H1 (cell line): ENCODE measurements at regions not wholly inside any gene's neighbourhood (a gene's known extent, or its start where the extent isn't known, plus 50 kb on each side); places are given as distances from the start of the nearest gene placed in this dataset.

Source experiments
- CTCF ChIA-PET: fragments of 300-600 bp; sonication (Branson Sonifier 250); formaldehyde crosslinking; loops from one replicate; lab custom pipeline; 2021; ENCODE audit not compliant: partially characterized antibody; lab: Charles Lee
- POLR2A ChIA-PET: fragments of 300-600 bp; sonication (Branson Sonifier 250); formaldehyde crosslinking; loops from one replicate; lab custom pipeline; 2021; ENCODE audit warnings: inconsistent platforms; ENCODE audit not compliant: partially characterized antibody; lab: Charles Lee
- DNase-seq, 2 experiments: peaks; one replicate each; pipeline versions ENCODE4 v3.0.0 to v3.0.0-alpha.2; 2010 to 2022; ENCODE audit warnings: low spot score in 2 of 2, low read depth in 1 of 2, mixed read lengths in 1 of 2
- FAIRE-seq: peaks from 2 replicates; lab custom pipeline; 2011; peaks lifted over from hg19 to GRCh38; lab: Jason Lieb, UNC
- H2AFZ ChIP-seq: 2 replicates; pipeline ENCODE4 v1.8.1; 2012; ENCODE audit warnings: low read length, inconsistent platforms
- H2AK5ac ChIP-seq: 2 replicates; pipeline ENCODE4 v1.6.1; 2013; ENCODE audit warnings: low read depth, low read length
- H2BK120ac ChIP-seq: replicated peaks from 2 replicates; pipeline ENCODE3; 2013; ENCODE audit warnings: low read depth, low read length, inconsistent platforms
- H2BK12ac ChIP-seq: 2 replicates; pipeline ENCODE4 v1.6.1; 2013; ENCODE audit warnings: low read depth, low read length
- H2BK15ac ChIP-seq: 2 replicates; pipeline ENCODE4 v1.6.1; 2013; ENCODE audit warnings: low read length
- H2BK20ac ChIP-seq: 2 replicates; pipeline ENCODE4 v1.6.1; 2013; ENCODE audit warnings: low read length
- H2BK5ac ChIP-seq: 2 replicates; pipeline ENCODE4 v1.6.1; 2013; ENCODE audit warnings: low read depth, low read length
- H3K14ac ChIP-seq: 2 replicates; pipeline ENCODE4 v1.6.1; 2013; ENCODE audit warnings: inconsistent platforms; ENCODE audit not compliant: insufficient read length
- H3K18ac ChIP-seq: 2 replicates; pipeline ENCODE4 v1.6.1; 2013; ENCODE audit warnings: low read length; ENCODE audit errors: extremely low read depth
- H3K23ac ChIP-seq: 2 replicates; pipeline ENCODE4 v1.6.1; 2013; ENCODE audit warnings: inconsistent platforms; ENCODE audit not compliant: insufficient read length
- H3K23me2 ChIP-seq: 2 replicates; pipeline ENCODE4 v1.6.1; 2013; ENCODE audit warnings: low read depth, low read length
- H3K27ac ChIP-seq: 2 replicates; pipeline ENCODE4 v1.6.1; 2011; ENCODE audit warnings: low read depth, low read length, inconsistent platforms
- H3K27me3 ChIP-seq, 4 experiments: replicated peaks in 1 of 4; 1 replicate in 1 of 4; 2 replicates in 3 of 4; pipeline versions ENCODE4 v1.6.1 to v1.8.1; 2011 to 2013; ENCODE audit warnings: low read length in 3 of 4, mild to moderate bottlenecking in 3 of 4, inconsistent platforms in 2 of 4, mixed read lengths in 2 of 4, moderate library complexity in 1 of 4; ENCODE audit not compliant: control insufficient read depth in 3 of 4, insufficient read depth in 3 of 4; ENCODE audit errors: extremely low read depth in 1 of 4
- H3K36me3 ChIP-seq, 4 experiments: 2 replicates each; pipeline versions ENCODE4 v1.6.1 to v1.8.1; 2011 to 2013; ENCODE audit warnings: mild to moderate bottlenecking in 4 of 4, low read length in 3 of 4, moderate library complexity in 2 of 4, control low read depth in 1 of 4, inconsistent platforms in 1 of 4; ENCODE audit not compliant: insufficient read depth in 4 of 4, control insufficient read depth in 2 of 4
- H3K4ac ChIP-seq: replicated peaks from 2 replicates; pipeline ENCODE3; 2013; ENCODE audit warnings: low read length, low read depth, mixed read lengths, inconsistent platforms; ENCODE audit not compliant: insufficient read length
- H3K4me1 ChIP-seq, 4 experiments: replicated peaks in 1 of 4; 1 replicate in 1 of 4; 2 replicates in 3 of 4; pipeline versions ENCODE4 v1.6.1 to v1.8.1; 2011 to 2013; ENCODE audit warnings: low read length in 3 of 4, inconsistent platforms in 2 of 4, mixed read lengths in 1 of 4; ENCODE audit not compliant: insufficient read depth in 4 of 4, control insufficient read depth in 3 of 4
- H3K4me2 ChIP-seq, 2 experiments: 2 replicates each; pipeline versions ENCODE4 v1.6.1 to v1.8.1; 2011 to 2013; ENCODE audit warnings: low read depth in 2 of 2, low read length in 2 of 2, control low read depth in 1 of 2, inconsistent platforms in 1 of 2, mild to moderate bottlenecking in 1 of 2; ENCODE audit not compliant: insufficient read depth in 1 of 2
- H3K4me3 ChIP-seq, 4 experiments: fragments of 200-600, 300-600 bp in 1 of 4; sonication (generic), shearing (Covaris generic), sonication (Bioruptor Twin) in 1 of 4; 2 replicates each; pipeline versions ENCODE4 v1.5.1 to v1.8.1; 2011 to 2016; ENCODE audit warnings: low read length in 4 of 4, low read depth in 3 of 4, control low read depth in 2 of 4, inconsistent platforms in 2 of 4, mild to moderate bottlenecking in 2 of 4, mixed read lengths in 1 of 4, moderate library complexity in 1 of 4; ENCODE audit not compliant: insufficient read depth in 2 of 4; ENCODE audit errors: extremely low read depth in 1 of 4
- H3K56ac ChIP-seq: replicated peaks from 2 replicates; pipeline ENCODE3; 2013; ENCODE audit warnings: low read depth, mild to moderate bottlenecking, mixed read lengths, low read length, inconsistent platforms; ENCODE audit not compliant: insufficient read length
- H3K79me1 ChIP-seq: 2 replicates; pipeline ENCODE4 v1.6.1; 2013; ENCODE audit warnings: low read depth, low read length, control low read depth
- H3K79me2 ChIP-seq, 2 experiments: 2 replicates each; pipeline versions ENCODE4 v1.6.1 to v1.8.1; 2012 to 2013; ENCODE audit warnings: low read length in 2 of 2, mild to moderate bottlenecking in 2 of 2, inconsistent platforms in 1 of 2; ENCODE audit not compliant: insufficient read depth in 2 of 2, control insufficient read depth in 1 of 2
- H3K9ac ChIP-seq, 4 experiments: replicated peaks in 1 of 4; 1 replicate in 1 of 4; 2 replicates in 3 of 4; pipeline versions ENCODE4 v1.6.1 to v1.8.1; 2011 to 2013; ENCODE audit warnings: low read depth in 3 of 4, low read length in 3 of 4, control low read depth in 2 of 4, mild to moderate bottlenecking in 2 of 4, moderate library complexity in 2 of 4, inconsistent platforms in 1 of 4; ENCODE audit errors: extremely low read depth in 1 of 4
- H3K9me3 ChIP-seq, 2 experiments: 2 replicates each; pipeline versions ENCODE4 v1.6.1 to v1.8.1; 2012 to 2013; ENCODE audit warnings: mild to moderate bottlenecking in 2 of 2, moderate library complexity in 2 of 2, control low read depth in 1 of 2, inconsistent platforms in 1 of 2, low read depth in 1 of 2, low read length in 1 of 2, mixed read lengths in 1 of 2; ENCODE audit not compliant: insufficient read depth in 2 of 2
- H4K20me1 ChIP-seq, 2 experiments: replicated peaks in 1 of 2; 2 replicates each; pipeline versions ENCODE3 to v1.8.1; 2011 to 2013; ENCODE audit warnings: inconsistent platforms in 2 of 2, low read length in 2 of 2, mild to moderate bottlenecking in 1 of 2; ENCODE audit not compliant: insufficient read depth in 2 of 2, control insufficient read depth in 1 of 2
- H4K5ac ChIP-seq: 2 replicates; pipeline ENCODE4 v1.6.1; 2013; ENCODE audit warnings: low read length, low read depth, mixed read lengths, inconsistent platforms; ENCODE audit not compliant: insufficient read length
- H4K8ac ChIP-seq: 2 replicates; pipeline ENCODE4 v1.8.0; 2013; ENCODE audit warnings: mild to moderate bottlenecking, moderate library complexity, low read length, inconsistent platforms; ENCODE audit not compliant: insufficient read depth; ENCODE audit errors: extremely low read depth
- H4K91ac ChIP-seq: replicated peaks from 2 replicates; pipeline ENCODE3; 2013; ENCODE audit warnings: low read length, mixed read lengths, inconsistent platforms; ENCODE audit not compliant: insufficient read length
- CEBPB ChIP-seq: IDR thresholded peaks from 2 replicates; pipeline ENCODE4 v1.6.1; 2012; ENCODE audit warnings: low read depth, low read length
- HDAC2 ChIP-seq, 2 experiments: fragments of 300-600 bp in 1 of 2; sonication (generic) in 1 of 2; IDR thresholded peaks; 2 replicates each; pipeline ENCODE4 v1.6.1; 2011 to 2012; ENCODE audit warnings: low read depth in 2 of 2, low read length in 2 of 2, mild to moderate bottlenecking in 2 of 2, moderate library complexity in 2 of 2, borderline replicate concordance in 1 of 2, inconsistent platforms in 1 of 2
- RFX5 ChIP-seq: IDR thresholded peaks from 2 replicates; pipeline ENCODE4 v1.6.1; 2011; ENCODE audit warnings: low read depth, low read length, improper control_type of control experiment, borderline replicate concordance
- WGBS, 2 experiments: shearing (Covaris generic) in 1 of 2; methylation state at CpG; one replicate each; pipeline versions ENCODE4 v1.1.6 to v1.1.7; 2013 to 2015; ENCODE audit warnings: low lambda C conversion rate in 2 of 2, mixed read lengths in 2 of 2, inconsistent platforms in 1 of 2, low coverage in 1 of 2, missing lambda C conversion rate in 1 of 2; ENCODE audit not compliant: insufficient replicate concordance in 2 of 2, insufficient coverage in 1 of 2, insufficient read length in 1 of 2; ENCODE audit errors: extremely low coverage in 1 of 2, missing lambda C conversion rate in 1 of 2; 5-methylcytosine and 5-hydroxymethylcytosine counted together

DNA sequence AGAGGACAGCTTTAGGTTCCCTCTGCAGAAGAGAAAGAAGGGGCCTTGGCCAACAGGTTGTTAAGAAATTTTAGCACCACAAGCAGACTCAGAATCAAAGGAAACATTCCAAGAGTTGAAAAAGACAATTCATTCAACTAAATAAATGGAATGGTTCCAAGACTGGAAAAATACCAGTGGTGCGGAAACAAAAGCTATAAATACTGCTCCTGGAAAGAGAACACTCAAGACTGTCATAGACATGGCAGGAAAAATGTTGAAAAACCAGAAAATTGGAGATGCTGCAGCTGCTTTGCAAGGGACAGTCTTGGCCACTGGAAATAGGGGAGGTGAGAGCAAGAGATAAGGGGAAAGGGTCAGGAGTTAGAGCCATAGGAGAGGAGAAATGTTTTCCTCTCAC lies 312.7 kb upstream of the CYRIA start:
- H2AK5ac ChIP-seq: no peak overlapping the region
- POLR2A ChIA-PET: no interaction called here
- no peaks in the 10 kb centered on the region for H3K9me3 ChIP-seq
- no peaks in the 10 kb centered on the region for H3K36me3 ChIP-seq
- no peak overlapping the region for H2BK20ac ChIP-seq
- no peak overlapping the region for H4K8ac ChIP-seq
- no peak overlapping the region for H3K4ac ChIP-seq
- H3K4me3 ChIP-seq: no peak overlapping the region
- H3K56ac ChIP-seq: no peak overlapping the region
- WGBS, 2 experiments: 95% methylated on average over 1 of the region's 1 CpG; no CpG with 5 or more reads in 1 of the 2 experiments
- no peak overlapping the region for H2BK12ac ChIP-seq
- H3K23me2 ChIP-seq: no peaks in the 10 kb centered on the region
- no peaks in the 10 kb centered on the region for H3K27me3 ChIP-seq
- H2BK15ac ChIP-seq: no peak overlapping the region
- H3K23ac ChIP-seq: no peak overlapping the region
- H3K4me2 ChIP-seq: no peak overlapping the region
- no peak overlapping the region for H2AFZ ChIP-seq
- no peak overlapping the region for H2BK5ac ChIP-seq
- H3K18ac ChIP-seq: no peak overlapping the region
- no peak for TF ChIP-seq CEBPB
- no peak for TF ChIP-seq RFX5
- TF ChIP-seq HDAC2 (IDR thresholded peaks at IDR 0.05; ENCODE audit: borderline replicate concordance in 1 of 2, low read depth in 2 of 2, low read length in 2 of 2): no peak
- no peaks in the 10 kb centered on the region for H3K79me1 ChIP-seq
- H3K14ac ChIP-seq: no peak overlapping the region
- DNase-seq: no peak
- H3K27ac ChIP-seq: no peak overlapping the region
- H2BK120ac ChIP-seq: no peak overlapping the region
- CTCF ChIA-PET: no interaction called here
- no peaks in the 10 kb centered on the region for H4K20me1 ChIP-seq
- no peaks in the 10 kb centered on the region for H3K4me1 ChIP-seq
- H3K79me2 ChIP-seq: no peaks in the 10 kb centered on the region
- no peak overlapping the region for H4K5ac ChIP-seq
- no peak overlapping the region for H4K91ac ChIP-seq
- FAIRE-seq: no peak
- H3K9ac ChIP-seq: no peak overlapping the region
